H1 (cell line): ENCODE measurements at regions not wholly inside any gene's neighbourhood (a gene's known extent, or its start where the extent isn't known, plus 50 kb on each side); places are given as distances from the start of the nearest gene placed in this dataset.
A peak's percentile ranks its signal among the peaks of the same experiment; 100 is the strongest.

Experiments used
- CTCF ChIP-seq, 3 experiments: IDR thresholded peaks; 1 replicate in 2 of 3; 2 replicates in 1 of 3; pipeline versions ENCODE4 v1.5.1 to v1.6.1; 2011; ENCODE audit warnings: low read length in 3 of 3, mild to moderate bottlenecking in 3 of 3, inconsistent platforms in 2 of 3, low read depth in 1 of 3, moderate library complexity in 1 of 3; ENCODE audit not compliant: insufficient read depth in 1 of 3; ENCODE audit errors: control extremely low read depth in 1 of 3
- KDM1A ChIP-seq: fragments of 200-600, 300-600 bp; sonication (generic); IDR thresholded peaks from 2 replicates; pipeline ENCODE4 v1.7.1; 2016; ENCODE audit warnings: mild to moderate bottlenecking, low read length, borderline replicate concordance
- MAX ChIP-seq: IDR thresholded peaks from 2 replicates; pipeline ENCODE4 v1.6.1; 2012; ENCODE audit warnings: inconsistent platforms
- POU5F1 ChIP-seq: IDR thresholded peaks from 2 replicates; pipeline ENCODE4 v1.6.1; 2011; ENCODE audit warnings: low read depth, mild to moderate bottlenecking, low read length, moderate library complexity
- RNF2 ChIP-seq: fragments of 200-900, 300-1000 bp; sonication (generic); IDR thresholded peaks from 2 replicates; pipeline ENCODE4 v1.7.1; 2016; ENCODE audit warnings: borderline replicate concordance, low read depth, mild to moderate bottlenecking, antibody characterized with exemption, low read length; ENCODE audit not compliant: poor library complexity, severe bottlenecking; ENCODE audit errors: missing control alignments
- SP1 ChIP-seq: IDR thresholded peaks from 2 replicates; pipeline ENCODE4 v1.6.1; 2011; ENCODE audit warnings: low read depth, low read length
- TAF7 ChIP-seq: optimal IDR thresholded peaks from 2 replicates; pipeline ENCODE3; 2011; ENCODE audit warnings: low read depth, mild to moderate bottlenecking, inconsistent platforms, low read length, moderate library complexity, borderline replicate concordance

GRCh38 chr11:71372693-71373657, 75.2 kb downstream of the DHCR7 start:
- TF ChIP-seq MAX (no peak), TAF7 (no peak), CTCF (IDR thresholded peaks at IDR 0.05; ENCODE audit: control extremely low read depth in 1 of 3, insufficient read depth in 1 of 3, low read depth in 1 of 3, low read length in 3 of 3) (peak; percentile 17 to 54 (median 44)), KDM1A (no peak), RNF2 (no peak), POU5F1 (no peak), SP1 (no peak)
